Memory B cell (primary cell): ENCODE measurements at regions not wholly inside any gene's neighbourhood (a gene's known extent, or its start where the extent isn't known, plus 50 kb on each side); places are given as distances from the start of the nearest gene placed in this dataset.

Experiments used
- ATAC-seq: fragments of 150-1000 bp; cut with Tn5 transposase; 2 replicates; pipeline ENCODE4 v1.10.0; 2021; ENCODE audit warnings: low read depth, mild to moderate bottlenecking, moderate library complexity
- DNase-seq, 2 donors: peaks; one replicate each; pipeline ENCODE4 v3.0.0; 2022; ENCODE audit warnings: low spot score in 2 of 2
- H3K27ac Mint-ChIP-seq: one replicate; pipeline ENCODE4 v1.8.0; 2022; ENCODE audit warnings: mild to moderate bottlenecking, moderate library complexity, mixed read lengths
- H3K27me3 Mint-ChIP-seq: one replicate; pipeline ENCODE4 v1.8.0; 2022; ENCODE audit warnings: mixed read lengths
- H3K36me3 Mint-ChIP-seq: one replicate; pipeline ENCODE4 v1.8.0; 2022; ENCODE audit warnings: mild to moderate bottlenecking, mixed read lengths
- H3K4me1 Mint-ChIP-seq: one replicate; pipeline ENCODE4 v1.8.0; 2022; ENCODE audit warnings: mixed read lengths
- H3K4me3 Mint-ChIP-seq: one replicate; pipeline ENCODE4 v1.8.0; 2022; ENCODE audit warnings: mild to moderate bottlenecking, moderate library complexity, mixed read lengths
- H3K9me3 Mint-ChIP-seq: one replicate; pipeline ENCODE4 v1.8.0; 2022; ENCODE audit warnings: mixed read lengths

DNA sequence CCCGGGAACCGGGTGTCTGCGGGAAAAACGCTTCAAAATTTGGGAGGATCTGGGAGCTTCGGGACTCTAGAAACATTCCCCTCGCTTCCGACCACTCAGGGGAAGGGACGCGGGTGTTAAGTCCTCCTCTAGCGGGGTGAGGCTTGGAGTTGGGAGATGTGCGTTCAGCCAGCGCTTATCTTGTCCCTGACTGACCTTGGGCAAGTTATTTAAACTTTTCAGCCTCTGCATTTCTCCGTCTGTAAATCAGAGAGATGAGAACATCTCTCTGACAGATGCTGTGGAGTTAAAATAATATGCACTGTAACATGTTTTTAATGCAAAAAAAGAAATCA lies 76.9 kb upstream of the ANO4 start:
- Mint-ChIP-seq H3K4me3 (no peak overlapping the region), H3K27me3 (peaks cover 19% of the 10 kb centered on the region), H3K4me1 (no peaks in the 10 kb centered on the region), H3K9me3 (no peaks in the 10 kb centered on the region), H3K36me3 (no peaks in the 10 kb centered on the region), H3K27ac (no peak overlapping the region)
- DNase-seq (no peak), ATAC-seq (no peak)

DNA sequence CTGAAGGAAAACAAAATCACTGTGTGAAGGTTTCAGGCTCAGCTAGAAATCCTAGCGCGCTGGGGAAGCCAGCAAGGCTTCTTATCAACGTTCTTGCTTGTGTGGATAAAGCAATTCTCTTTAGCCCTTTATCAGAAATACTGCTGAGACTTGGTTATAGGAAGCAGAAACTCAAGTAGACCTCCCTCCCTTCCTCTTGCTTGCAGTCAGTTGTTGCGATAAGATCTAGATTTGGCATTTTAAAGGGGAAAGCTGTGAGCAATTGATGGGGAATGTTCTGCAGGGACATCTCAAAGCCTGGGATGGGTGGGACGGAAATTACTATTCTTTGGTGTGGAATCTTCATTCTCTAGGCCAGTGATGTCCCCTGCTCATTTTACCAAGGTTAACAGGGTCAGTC lies 76.4 kb upstream of the ANO4 start:
- Mint-ChIP-seq H3K9me3 (no peaks in the 10 kb centered on the region), H3K36me3 (no peaks in the 10 kb centered on the region), H3K4me3 (no peak overlapping the region), H3K4me1 (no peaks in the 10 kb centered on the region), H3K27me3 (peaks cover 19% of the 10 kb centered on the region), H3K27ac (no peak overlapping the region)
- no peak for DNase-seq
- ATAC-seq = no peak

- H3K27me3 Mint-ChIP-seq = peaks cover 17% of the 10 kb centered on the region
- DNase-seq = no peak
- no peaks in the 10 kb centered on the region for H3K36me3 Mint-ChIP-seq
- no peaks in the 10 kb centered on the region for H3K4me1 Mint-ChIP-seq
- no peak overlapping the region for H3K27ac Mint-ChIP-seq
- no peak for ATAC-seq
- no peak overlapping the region for H3K4me3 Mint-ChIP-seq
- H3K9me3 Mint-ChIP-seq = no peaks in the 10 kb centered on the region
Measured at GRCh38 chr12:100720016-100720654, 74.4 kb upstream of the ANO4 start.

DNA sequence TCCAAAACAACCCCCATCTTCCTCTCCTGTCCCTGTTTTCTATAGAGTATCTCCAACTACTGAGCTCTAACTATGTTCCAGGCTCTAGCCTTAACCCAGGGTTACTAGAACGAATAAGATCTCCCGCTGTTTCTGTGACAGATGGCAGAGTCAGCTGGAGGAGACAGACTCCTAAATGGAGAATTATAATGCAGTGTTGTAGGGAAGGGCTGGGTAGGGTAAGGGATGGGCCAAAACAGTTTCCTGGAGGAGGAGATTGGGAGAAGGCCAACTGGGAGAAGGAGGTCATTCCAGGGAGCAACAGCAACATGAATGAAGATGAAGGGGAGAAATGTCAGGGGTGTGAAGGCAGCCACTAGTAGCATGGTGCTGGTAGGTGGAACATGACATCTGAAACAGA lies 73.4 kb upstream of the ANO4 start:
- H3K4me1 Mint-ChIP-seq = no peaks in the 10 kb centered on the region
- H3K36me3 Mint-ChIP-seq = no peaks in the 10 kb centered on the region
- H3K27ac Mint-ChIP-seq = no peak overlapping the region
- no peaks in the 10 kb centered on the region for H3K9me3 Mint-ChIP-seq
- H3K27me3 Mint-ChIP-seq = peaks cover 13% of the 10 kb centered on the region
- DNase-seq (no peak), ATAC-seq (no peak)
- no peak overlapping the region for H3K4me3 Mint-ChIP-seq

- Mint-ChIP-seq H3K27me3 (peaks cover 5% of the 10 kb centered on the region), H3K4me3 (no peak overlapping the region), H3K27ac (no peak overlapping the region), H3K4me1 (no peaks in the 10 kb centered on the region), H3K36me3 (no peaks in the 10 kb centered on the region), H3K9me3 (peaks cover 2% of the 10 kb centered on the region)
- DNase-seq (no peak), ATAC-seq (no peak)
Measured at GRCh38 chr12:100724071-100724470, 70.5 kb upstream of the ANO4 start.

GRCh38 chr12:100733817-100734593 lies 60.6 kb upstream of the ANO4 start:
- Mint-ChIP-seq H3K27ac (no peak overlapping the region), H3K27me3 (peaks cover 15% of the 10 kb centered on the region), H3K4me3 (no peak overlapping the region), H3K9me3 (no peaks in the 10 kb centered on the region), H3K4me1 (no peaks in the 10 kb centered on the region), H3K36me3 (no peaks in the 10 kb centered on the region)
- no peak for ATAC-seq
- no peak for DNase-seq

GRCh38 chr12:100737168-100737567 lies 57.4 kb upstream of the ANO4 start:
- Mint-ChIP-seq H3K4me3 (no peak overlapping the region), H3K9me3 (no peaks in the 10 kb centered on the region), H3K27ac (no peak overlapping the region), H3K36me3 (no peaks in the 10 kb centered on the region), H3K27me3 (peaks cover 15% of the 10 kb centered on the region), H3K4me1 (no peaks in the 10 kb centered on the region)
- DNase-seq (no peak), ATAC-seq (no peak)

- Mint-ChIP-seq H3K27ac (no peak overlapping the region), H3K4me1 (no peaks in the 10 kb centered on the region), H3K36me3 (no peaks in the 10 kb centered on the region), H3K9me3 (no peaks in the 10 kb centered on the region), H3K4me3 (no peak overlapping the region), H3K27me3 (peaks cover 15% of the 10 kb centered on the region)
- ATAC-seq (no peak), DNase-seq (no peak)
Measured at GRCh38 chr12:100738086-100738485, 56.5 kb upstream of the ANO4 start.

- H3K36me3 Mint-ChIP-seq = no peaks in the 10 kb centered on the region
- DNase-seq = no peak
Measured at GRCh38 chr12:100741084-100741711, 53.4 kb upstream of the ANO4 start.

GRCh38 chr12:100743060-100743459 lies 51.5 kb upstream of the ANO4 start:
- peaks cover 11% of the 10 kb centered on the region for H3K9me3 Mint-ChIP-seq
- no peaks in the 10 kb centered on the region for H3K36me3 Mint-ChIP-seq
- DNase-seq (no peak), ATAC-seq (no peak)
- no peaks in the 10 kb centered on the region for H3K4me1 Mint-ChIP-seq
- H3K27ac Mint-ChIP-seq = no peak overlapping the region
- no peak overlapping the region for H3K4me3 Mint-ChIP-seq
- H3K27me3 Mint-ChIP-seq = peaks cover 1% of the 10 kb centered on the region

More at GRCh38 chr12:100741084-100741711, 53.4 kb upstream of the ANO4 start:
- peaks cover 11% of the 10 kb centered on the region for H3K9me3 Mint-ChIP-seq
- H3K27me3 Mint-ChIP-seq = peaks cover 3% of the 10 kb centered on the region
- H3K4me3 Mint-ChIP-seq = no peak overlapping the region
- no peak for ATAC-seq
- H3K27ac Mint-ChIP-seq = no peak overlapping the region
- no peaks in the 10 kb centered on the region for H3K4me1 Mint-ChIP-seq
